Upper lobe of left lung (tissue), 6 donors: ENCODE measurements at regions not wholly inside any gene's neighbourhood (a gene's known extent, or its start where the extent isn't known, plus 50 kb on each side); places are given as distances from the start of the nearest gene placed in this dataset.
A peak's percentile ranks its signal among the peaks of the same experiment; 100 is the strongest.

Experiments
- ATAC-seq, 2 donors: fragments of 200-7000 bp; cut with Tn5 transposase; one replicate each; pipeline ENCODE4 v1.9.1; 2022; ENCODE audit warnings: mild to moderate bottlenecking in 2 of 2, moderate library complexity in 2 of 2; ENCODE audit not compliant: low FRiP score in 2 of 2
- DNase-seq, 2 donors: peaks; one replicate each; pipeline ENCODE4 v3.0.0-alpha.2; 2019 to 2020
- H3K27ac ChIP-seq, 4 donors: fragments of 200-600 bp; sonication (generic); one replicate each; pipeline ENCODE4 v1.5.1; 2016 to 2019
- H3K27me3 ChIP-seq, 4 donors: fragments of 200-600 bp; sonication (generic); one replicate each; pipeline ENCODE4 v1.5.1; 2017 to 2019
- H3K36me3 ChIP-seq, 4 donors: fragments of 200-600 bp; sonication (generic); one replicate each; pipeline ENCODE4 v1.5.1; 2016 to 2019
- H3K4me1 ChIP-seq, 4 donors: fragments of 200-600 bp; sonication (generic); one replicate each; pipeline ENCODE4 v1.5.1; 2018 to 2019
- H3K4me3 ChIP-seq, 4 donors: fragments of 200-600 bp; sonication (generic); one replicate each; pipeline ENCODE4 v1.5.1; 2017 to 2019; ENCODE audit warnings: mild to moderate bottlenecking in 2 of 4, moderate library complexity in 1 of 4
- H3K9me3 ChIP-seq, 4 donors: fragments of 200-600 bp; sonication (generic); one replicate each; pipeline ENCODE4 v1.5.1; 2018 to 2019
- CTCF ChIP-seq, 6 experiments: fragments of 450-650 bp in 4 of 6; fragments of 200-600 bp in 2 of 6; sonication (generic) in 2 of 6; IDR thresholded peaks; one replicate each; pipeline ENCODE4 v1.5.1; 2016 to 2019; ENCODE audit warnings: antibody characterized with exemption in 6 of 6
- EP300 ChIP-seq, 4 donors: sonication (generic); formaldehyde crosslinking; IDR thresholded peaks; one replicate each; pipeline ENCODE4 v1.5.1; 2017; ENCODE audit warnings: antibody characterized with exemption in 4 of 4, control low read depth in 2 of 4
- POLR2A ChIP-seq, 4 donors: fragments of 450-650 bp; IDR thresholded peaks; one replicate each; pipeline ENCODE4 v1.5.1; 2016 to 2017; ENCODE audit warnings: antibody characterized with exemption in 4 of 4, mild to moderate bottlenecking in 2 of 4
- POLR2AphosphoS5 ChIP-seq, 2 donors: sonication (generic); formaldehyde crosslinking; IDR thresholded peaks; one replicate each; pipeline ENCODE4 v1.5.1; 2017; ENCODE audit warnings: antibody characterized with exemption in 2 of 2
- WGBS, 2 donors: methylation state at CpG; one replicate each; pipeline ENCODE4 v1.1.5; 2017 to 2018; 5-methylcytosine and 5-hydroxymethylcytosine counted together
- donor health status: DM: no; HTN: no; CAD: no; lungs with moderate emphysema.
- donor health status: DM: no; HTN: yes; CAD: no; lungs with severe emphysema.

- Histone ChIP-seq H3K4me3 (no peak overlapping the region), H3K9me3 (no peaks in the 10 kb centered on the region), H3K27me3 (no peaks in the 10 kb centered on the region), H3K36me3 (no peaks in the 10 kb centered on the region), H3K27ac (no peak overlapping the region), H3K4me1 (peaks cover 3 to 13% (median 11%) of the 10 kb centered on the region in 4 donors)
- DNase-seq: no peak
- no peak for ATAC-seq
- WGBS, 2 donors: 84 to 100% methylated on average over 2 of the region's 2 CpGs
- TF ChIP-seq POLR2A (IDR thresholded peaks at IDR 0.05) (no peak), POLR2AphosphoS5 (IDR thresholded peaks at IDR 0.05) (no peak), EP300 (IDR thresholded peaks at IDR 0.05) (no peak), CTCF (IDR thresholded peaks at IDR 0.05) (no peak)
Observed at GRCh38 chr12:92606956-92607355, 95.8 kb upstream of the PLEKHG7 start.

GRCh38 chr12:92605621-92606170, 97.1 kb upstream of the PLEKHG7 start:
- DNase-seq (no peak), ATAC-seq (no peak)
- Histone ChIP-seq H3K4me3 (no peak overlapping the region), H3K9me3 (no peaks in the 10 kb centered on the region), H3K36me3 (no peaks in the 10 kb centered on the region), H3K27me3 (no peaks in the 10 kb centered on the region), H3K27ac (peak overlapping the region in 3 of 4 donors; percentile 47 to 68 (median 66)), H3K4me1 (peaks cover 3 to 13% (median 11%) of the 10 kb centered on the region in 4 donors)
- TF ChIP-seq POLR2AphosphoS5 (IDR thresholded peaks at IDR 0.05) (no peak), CTCF (IDR thresholded peaks at IDR 0.05) (no peak), POLR2A (IDR thresholded peaks at IDR 0.05) (no peak), EP300 (IDR thresholded peaks at IDR 0.05) (no peak)
- 50 to 62% methylated on average over 3 of the region's 3 CpGs for WGBS, 2 donors

GRCh38 chr12:92604786-92605185, 98.0 kb upstream of the PLEKHG7 start:
- ATAC-seq: no peak
- no peak for DNase-seq
- TF ChIP-seq POLR2A (IDR thresholded peaks at IDR 0.05) (no peak), EP300 (IDR thresholded peaks at IDR 0.05) (no peak), CTCF (IDR thresholded peaks at IDR 0.05) (no peak)
- Histone ChIP-seq H3K9me3 (peaks cover 0 to 8% (median 4%) of the 10 kb centered on the region in 4 donors), H3K27me3 (no peaks in the 10 kb centered on the region), H3K4me3 (no peak overlapping the region), H3K27ac (peak overlapping the region in 3 of 4 donors; percentile 47 to 68 (median 66)), H3K4me1 (peaks cover 3 to 13% (median 11%) of the 10 kb centered on the region in 4 donors), H3K36me3 (no peaks in the 10 kb centered on the region)

GRCh38 chr12:92603741-92604432, 98.9 kb upstream of the PLEKHG7 start:
- peaks cover 0 to 9% (median 4%) of the 10 kb centered on the region in 4 donors for H3K9me3 ChIP-seq
- ATAC-seq (no peak), DNase-seq (no peak)
- no peaks in the 10 kb centered on the region for H3K27me3 ChIP-seq
- no peaks in the 10 kb centered on the region for H3K36me3 ChIP-seq
- WGBS, 2 donors: 54 to 81% methylated on average over 2 of the region's 2 CpGs
- H3K27ac ChIP-seq: peak overlapping the region in 2 of 4 donors; percentile 7 to 37
- TF ChIP-seq EP300 (IDR thresholded peaks at IDR 0.05): no peak
- peak in 1 of 4 donors; percentile 54 for TF ChIP-seq POLR2A (IDR thresholded peaks at IDR 0.05)
- H3K4me1 ChIP-seq: peaks cover 3 to 13% (median 11%) of the 10 kb centered on the region in 4 donors
- H3K4me3 ChIP-seq: no peak overlapping the region

- 83% methylated on average over 2 of the region's 2 CpGs for WGBS, 2 donors
- no peak overlapping the region for H3K4me3 ChIP-seq
- H3K36me3 ChIP-seq: no peaks in the 10 kb centered on the region
- no peak overlapping the region for H3K27ac ChIP-seq
- peaks cover 3 to 11% (median 10%) of the 10 kb centered on the region in 4 donors for H3K4me1 ChIP-seq
- TF ChIP-seq POLR2AphosphoS5 (IDR thresholded peaks at IDR 0.05) (no peak), EP300 (IDR thresholded peaks at IDR 0.05) (no peak), POLR2A (IDR thresholded peaks at IDR 0.05) (no peak), CTCF (IDR thresholded peaks at IDR 0.05) (no peak)
- ATAC-seq (no peak), DNase-seq (no peak)
- peaks cover 0 to 9% (median 4%) of the 10 kb centered on the region in 4 donors for H3K9me3 ChIP-seq
- no peaks in the 10 kb centered on the region for H3K27me3 ChIP-seq
Observed at GRCh38 chr12:92602930-92603623, 99.7 kb upstream of the PLEKHG7 start.
